Fibroblast of pulmonary artery (primary cell): ENCODE measurements at regions not wholly inside any gene's neighbourhood (a gene's known extent, or its start where the extent isn't known, plus 50 kb on each side); places are given as distances from the start of the nearest gene placed in this dataset.

Experiments
- DNase-seq: peaks from one replicate; pipeline ENCODE4 v3.0.0-alpha.2; 2010; ENCODE audit warnings: low read depth
- H3K4me3 ChIP-seq: replicated peaks from 2 replicates; pipeline ENCODE4 v1.5.1; 2011; ENCODE audit warnings: low read depth, mild to moderate bottlenecking, control low read depth, low read length, moderate library complexity
- TF ChIP-seq, protein P1 (sequence below): IDR thresholded peaks from 2 replicates; pipeline ENCODE4 v1.5.1; 2011; ENCODE audit warnings: mild to moderate bottlenecking, control low read depth, low read length, inconsistent platforms; ENCODE audit errors: missing control alignments

DNA sequence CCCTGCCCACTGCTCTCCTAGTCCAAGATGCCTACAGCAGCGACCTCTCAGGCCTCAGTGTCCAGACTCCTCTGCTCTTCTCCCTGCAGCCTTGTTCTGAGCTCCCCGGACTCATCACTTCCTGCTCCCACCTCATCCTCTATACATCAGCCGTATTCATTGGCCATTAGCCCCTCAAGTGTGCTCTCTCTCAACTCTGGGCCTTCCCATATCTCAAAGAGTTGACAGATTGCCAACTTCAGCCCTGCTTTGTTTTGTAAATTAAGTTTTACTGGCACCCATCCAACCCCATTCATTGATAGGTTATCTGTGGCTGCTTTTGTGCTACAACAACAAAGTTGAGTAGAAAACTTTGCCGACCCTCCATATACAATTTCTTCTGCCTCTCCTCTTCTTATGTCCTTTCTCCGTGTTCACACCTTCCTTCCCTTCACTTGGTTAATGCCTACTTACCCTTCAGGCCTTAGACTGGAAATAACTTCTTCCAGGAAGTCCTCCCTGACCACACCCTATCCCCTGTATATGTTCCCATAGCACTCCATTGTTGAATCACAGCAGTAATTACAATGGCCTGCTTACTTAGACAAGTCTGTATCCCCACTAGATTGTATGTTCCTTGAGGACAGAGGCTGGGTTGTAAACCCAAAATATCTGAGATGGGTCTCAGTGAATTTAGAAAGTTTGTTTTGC lies 63.4 kb upstream of the TANC2 start:
- H3K4me3 ChIP-seq, result no peak overlapping the region
- TF ChIP-seq, protein P1, sequence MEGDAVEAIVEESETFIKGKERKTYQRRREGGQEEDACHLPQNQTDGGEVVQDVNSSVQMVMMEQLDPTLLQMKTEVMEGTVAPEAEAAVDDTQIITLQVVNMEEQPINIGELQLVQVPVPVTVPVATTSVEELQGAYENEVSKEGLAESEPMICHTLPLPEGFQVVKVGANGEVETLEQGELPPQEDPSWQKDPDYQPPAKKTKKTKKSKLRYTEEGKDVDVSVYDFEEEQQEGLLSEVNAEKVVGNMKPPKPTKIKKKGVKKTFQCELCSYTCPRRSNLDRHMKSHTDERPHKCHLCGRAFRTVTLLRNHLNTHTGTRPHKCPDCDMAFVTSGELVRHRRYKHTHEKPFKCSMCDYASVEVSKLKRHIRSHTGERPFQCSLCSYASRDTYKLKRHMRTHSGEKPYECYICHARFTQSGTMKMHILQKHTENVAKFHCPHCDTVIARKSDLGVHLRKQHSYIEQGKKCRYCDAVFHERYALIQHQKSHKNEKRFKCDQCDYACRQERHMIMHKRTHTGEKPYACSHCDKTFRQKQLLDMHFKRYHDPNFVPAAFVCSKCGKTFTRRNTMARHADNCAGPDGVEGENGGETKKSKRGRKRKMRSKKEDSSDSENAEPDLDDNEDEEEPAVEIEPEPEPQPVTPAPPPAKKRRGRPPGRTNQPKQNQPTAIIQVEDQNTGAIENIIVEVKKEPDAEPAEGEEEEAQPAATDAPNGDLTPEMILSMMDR, result no peak
- peak; percentile 14 for DNase-seq

DNA sequence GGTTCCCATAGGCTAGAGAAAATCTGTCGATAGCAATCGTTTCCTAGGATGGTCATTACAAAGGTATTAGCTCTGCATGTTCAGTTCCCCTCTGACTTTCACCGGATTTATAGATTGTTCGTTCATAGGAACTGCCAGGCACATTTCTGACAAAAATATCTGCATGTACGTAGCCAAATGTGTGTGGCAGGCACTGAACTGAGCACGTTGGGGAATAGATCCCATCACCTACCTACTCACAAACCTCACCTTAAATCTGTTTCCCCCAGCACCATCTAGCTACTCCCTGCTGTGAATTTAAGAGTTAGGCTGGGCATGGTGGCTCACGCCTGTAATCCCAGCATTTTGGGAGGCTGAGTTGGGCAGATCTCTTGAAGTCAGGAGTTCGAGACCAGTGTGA lies 64.5 kb upstream of the TANC2 start:
- H3K4me3 ChIP-seq, result no peak overlapping the region
- no peak for DNase-seq
- TF ChIP-seq, protein P1, result no peak

DNA sequence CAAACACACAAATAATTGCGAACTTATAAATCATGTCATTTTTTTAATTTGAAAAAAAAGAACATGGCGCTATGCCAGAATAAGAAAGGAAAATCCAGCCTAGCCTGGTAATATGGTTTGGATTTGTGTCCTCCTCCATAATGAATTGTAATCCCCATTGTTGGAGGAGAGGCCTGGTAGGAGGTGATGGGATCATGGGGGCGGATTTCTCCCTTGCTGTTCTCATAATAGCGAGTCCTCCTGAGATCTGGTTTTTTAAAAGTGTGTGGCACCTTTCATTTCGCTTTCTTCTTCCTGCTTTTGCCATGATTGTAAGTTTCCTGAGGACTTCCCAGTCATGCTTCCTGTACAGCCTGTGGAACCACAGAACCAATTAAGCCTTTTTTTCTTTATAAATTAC lies 65.9 kb upstream of the TANC2 start:
- no peak overlapping the region for H3K4me3 ChIP-seq
- TF ChIP-seq, protein P1, result no peak
- no peak for DNase-seq

DNA sequence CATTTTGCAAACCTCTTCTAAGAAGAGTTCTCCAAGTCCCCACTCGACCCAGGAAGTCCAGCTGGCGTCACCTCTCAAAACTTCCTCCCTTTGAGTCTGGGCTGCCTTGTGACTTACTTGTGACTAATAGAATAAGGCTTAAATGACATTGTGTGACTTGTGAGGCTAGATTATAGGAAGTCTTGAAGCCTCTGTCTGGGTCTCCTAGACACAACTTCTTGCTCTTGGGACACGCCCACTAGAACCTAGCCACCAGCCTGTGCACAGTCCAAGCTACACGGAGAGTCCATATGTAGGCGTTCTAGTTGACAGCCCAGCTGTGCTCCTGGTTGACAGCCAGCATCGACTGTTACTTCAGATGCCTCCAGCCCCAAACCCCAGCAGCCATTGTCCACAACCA lies 66.7 kb upstream of the TANC2 start:
- peak; percentile 27 for DNase-seq
- no peak overlapping the region for H3K4me3 ChIP-seq
- TF ChIP-seq, protein P1, result no peak

DNA sequence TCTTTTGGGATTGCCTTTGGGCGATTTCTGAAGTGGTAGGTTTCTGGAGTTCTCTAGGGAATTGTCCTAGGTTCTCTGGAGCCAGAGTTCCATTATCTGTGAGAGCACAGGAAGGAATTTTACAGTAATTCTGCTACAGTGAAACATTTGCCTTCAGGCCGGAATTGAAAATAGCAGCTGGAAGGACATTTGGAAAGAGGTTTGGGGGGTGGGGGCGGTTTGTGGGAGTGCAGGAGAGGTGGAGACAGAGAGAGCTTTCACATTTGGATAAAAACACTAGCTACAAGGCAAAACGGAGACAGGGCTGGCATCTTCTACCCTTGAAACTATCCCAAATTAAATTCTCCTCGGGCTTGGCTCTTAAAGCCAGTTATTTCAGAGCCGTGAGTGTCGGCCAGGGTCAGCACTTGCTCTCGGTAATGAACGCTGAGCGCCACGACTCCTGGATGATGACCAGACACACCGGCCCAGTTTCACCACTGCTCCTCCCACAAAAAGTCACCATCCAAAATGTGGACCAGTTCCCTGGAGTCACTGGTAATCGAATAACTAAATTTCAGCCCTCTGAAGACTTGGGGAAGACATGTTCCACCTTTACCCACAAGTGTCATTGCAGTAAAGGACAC lies 67.7 kb upstream of the TANC2 start:
- peak; percentile 60 for DNase-seq
- peak overlapping the region; percentile 11 for H3K4me3 ChIP-seq
- TF ChIP-seq, protein P1, result no peak

DNA sequence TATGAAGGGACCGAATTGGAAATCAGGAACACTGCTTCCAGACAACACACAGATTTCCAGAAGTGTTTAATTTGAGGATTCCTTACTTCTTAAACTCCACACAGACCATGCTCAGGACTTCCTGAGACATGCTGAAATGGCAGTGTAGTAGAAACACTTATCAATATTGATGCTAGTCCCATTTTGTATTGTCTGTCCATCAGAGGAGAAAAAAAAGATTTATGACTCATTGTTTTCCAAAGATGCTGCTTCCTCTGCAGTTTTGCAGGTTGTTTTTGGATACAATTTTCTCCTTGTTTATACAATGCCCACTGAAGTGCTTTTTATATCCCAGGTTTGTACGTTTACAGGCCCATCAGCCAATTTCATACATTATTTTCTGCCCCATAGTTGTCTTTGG lies 68.3 kb upstream of the TANC2 start:
- TF ChIP-seq, protein P1, result no peak
- no peak overlapping the region for H3K4me3 ChIP-seq
- DNase-seq, result peak; percentile 51
